IPS-NIHi11 (cell line): ENCODE measurements at regions not wholly inside any gene's neighbourhood (a gene's known extent, or its start where the extent isn't known, plus 50 kb on each side); places are given as distances from the start of the nearest gene placed in this dataset.
A peak's percentile ranks its signal among the peaks of the same experiment; 100 is the strongest.

Source experiments
- DNase-seq: peaks from one replicate; pipeline ENCODE4 v3.0.0; 2012; ENCODE audit warnings: mixed read lengths, low spot score

DNA sequence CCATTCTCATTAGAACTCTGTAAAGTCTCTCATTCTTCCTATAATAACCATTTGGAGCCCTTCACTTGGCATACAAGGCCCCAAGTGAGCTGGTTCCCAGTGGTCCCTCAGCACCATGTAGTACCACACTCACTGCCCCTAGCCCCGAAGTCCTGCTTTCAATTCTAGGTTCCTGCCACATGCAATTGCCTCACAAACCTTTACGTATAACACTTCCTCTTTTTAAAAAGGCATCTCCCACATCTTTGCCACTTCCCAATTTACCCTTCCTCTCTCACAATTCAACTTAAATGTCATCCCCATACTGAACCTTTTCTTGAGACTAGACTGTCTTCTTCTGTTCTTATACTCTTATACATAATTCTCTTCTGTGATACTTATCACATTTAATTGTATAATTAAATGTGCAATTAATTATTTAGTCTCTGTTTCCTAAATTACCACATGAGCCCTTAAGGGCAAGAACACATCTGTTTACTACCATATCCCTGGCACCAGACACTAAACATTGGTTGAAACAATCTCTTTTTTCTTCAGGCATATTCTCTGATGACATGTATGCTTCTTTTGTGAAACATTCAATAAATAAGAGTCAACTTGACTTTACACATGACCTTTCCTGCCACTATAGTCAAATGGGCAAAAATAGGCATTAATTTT is 304.0 kb downstream of the SPRY2 start:
- no peak for DNase-seq

GRCh38 chr13:80035096-80035495 is 305.8 kb downstream of the SPRY2 start:
- no peak for DNase-seq

GRCh38 chr13:80033951-80034350 is 307.0 kb downstream of the SPRY2 start:
- DNase-seq, result no peak

GRCh38 chr13:80033286-80033685 is 307.6 kb downstream of the SPRY2 start:
- DNase-seq, result no peak

- peak; percentile 17 for DNase-seq
Observed at GRCh38 chr13:80030491-80030890, 310.4 kb downstream of the SPRY2 start.

- no peak for DNase-seq
Observed at GRCh38 chr13:80029170-80029569, 311.8 kb downstream of the SPRY2 start.

GRCh38 chr13:80022146-80022545 is 318.8 kb downstream of the SPRY2 start:
- no peak for DNase-seq

DNA sequence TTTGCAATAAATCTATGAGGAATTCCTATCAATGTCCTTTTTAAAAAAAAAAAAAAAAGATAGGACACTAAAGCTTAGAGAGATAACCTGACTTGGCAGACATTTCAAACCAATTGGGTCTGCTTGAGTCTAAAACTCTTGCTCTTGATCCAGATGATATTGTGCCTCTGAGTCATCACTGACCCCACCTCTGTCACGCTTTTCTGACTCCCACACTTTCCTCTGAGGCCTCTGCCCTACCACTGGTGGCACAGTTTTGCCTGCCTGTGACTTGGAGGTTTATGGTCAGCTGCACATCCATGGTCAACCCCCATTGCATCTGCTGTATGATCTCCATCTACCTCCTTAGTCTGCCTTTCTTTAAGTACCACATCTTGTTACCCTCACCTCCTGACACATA is 328.7 kb downstream of the SPRY2 start:
- DNase-seq, result no peak

GRCh38 chr13:80011448-80012212 is 329.3 kb downstream of the SPRY2 start:
- DNase-seq, result peak; percentile 17

DNA sequence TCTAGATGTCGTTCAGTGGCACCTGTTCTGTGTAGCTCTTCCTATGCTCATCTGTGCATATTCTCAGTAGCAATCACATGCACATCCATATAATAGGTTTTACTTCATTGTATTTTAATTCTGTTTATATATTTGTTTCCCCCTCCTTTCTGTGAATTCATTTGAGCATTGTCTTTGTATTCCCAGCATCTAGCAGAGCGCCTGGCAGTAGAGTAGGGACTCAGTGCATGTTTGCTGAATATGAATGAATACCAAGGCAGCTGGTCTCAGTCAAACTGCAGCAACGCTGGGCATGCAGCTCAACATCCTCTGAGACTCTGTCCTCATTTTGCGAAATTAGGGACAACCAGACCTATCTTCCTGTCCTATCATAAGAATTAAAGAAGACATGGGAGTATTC is 330.1 kb downstream of the SPRY2 start:
- no peak for DNase-seq

DNA sequence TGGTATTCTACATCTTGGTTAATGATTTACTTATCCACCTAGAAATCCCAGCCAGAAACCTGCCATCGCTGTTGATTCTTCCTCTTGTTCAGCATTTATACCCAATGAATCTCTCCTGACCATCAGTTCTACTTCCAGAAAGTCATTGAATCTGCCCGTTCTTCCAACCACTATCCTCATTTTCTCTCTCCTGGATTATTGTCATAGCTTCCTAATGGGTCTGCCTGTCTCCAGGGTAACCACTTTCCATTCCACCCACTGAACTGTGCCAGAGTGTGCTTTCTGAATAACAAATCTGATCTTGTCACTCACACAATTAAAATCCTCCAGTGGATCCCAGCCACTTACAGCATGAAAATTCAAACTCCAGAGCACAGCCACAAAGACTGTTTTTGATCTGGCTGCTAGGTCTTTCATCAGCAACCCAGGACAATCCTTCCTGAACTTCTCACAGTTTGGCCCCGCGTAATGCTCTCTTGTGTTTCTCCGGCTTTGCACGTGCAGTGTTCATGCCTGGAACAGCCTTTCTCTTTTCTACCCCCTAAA is 330.6 kb downstream of the SPRY2 start:
- no peak for DNase-seq

DNA sequence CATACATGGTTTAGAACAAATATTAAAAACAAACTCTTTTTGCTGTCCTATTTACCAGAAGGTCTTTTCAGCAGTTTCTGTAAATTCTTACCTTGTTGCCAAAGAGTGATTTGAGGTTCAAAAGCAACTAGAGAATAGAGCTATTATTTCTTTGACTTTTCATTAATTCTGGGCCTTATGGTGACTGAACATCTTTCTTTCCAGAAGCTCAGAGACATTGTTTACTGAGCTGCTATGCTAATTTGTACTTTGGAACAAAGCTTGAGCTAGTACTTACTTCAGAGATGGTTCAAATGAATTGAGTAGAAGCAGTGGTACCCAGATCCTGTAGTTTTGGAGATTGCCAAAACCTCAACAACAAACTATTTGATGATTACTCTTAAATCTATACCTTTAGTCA is 331.2 kb downstream of the SPRY2 start:
- DNase-seq, result no peak

- no peak for DNase-seq
Observed at GRCh38 chr13:80006940-80007339, 334.0 kb downstream of the SPRY2 start.

GRCh38 chr13:80001510-80001842 is 339.4 kb downstream of the SPRY2 start:
- no peak for DNase-seq

GRCh38 chr13:80000684-80001509 is 340.0 kb downstream of the SPRY2 start:
- DNase-seq, result no peak

DNA sequence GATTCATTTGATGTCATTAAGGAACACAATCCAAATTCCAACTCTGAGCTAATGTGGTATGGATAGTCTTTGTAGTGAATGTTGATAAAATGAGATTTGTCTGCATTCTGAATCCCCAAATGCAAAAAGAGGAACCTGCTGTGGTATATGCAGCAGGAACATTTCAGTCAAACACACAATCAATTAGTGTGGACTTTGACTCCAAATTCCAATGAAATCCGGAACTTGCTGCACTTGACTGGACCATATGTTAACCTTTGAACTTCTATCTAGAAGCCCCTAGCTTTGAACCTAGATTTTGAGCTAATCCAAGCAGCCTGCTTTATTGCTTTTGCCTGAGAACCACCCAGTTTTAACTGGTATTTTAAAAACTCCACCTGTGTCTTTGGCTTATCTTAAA is 341.3 kb downstream of the SPRY2 start:
- DNase-seq, result no peak

- DNase-seq, result no peak
Observed at GRCh38 chr13:79998381-79998880, 342.5 kb downstream of the SPRY2 start.

- DNase-seq, result no peak
Observed at GRCh38 chr13:79997244-79997643, 343.7 kb downstream of the SPRY2 start.

DNA sequence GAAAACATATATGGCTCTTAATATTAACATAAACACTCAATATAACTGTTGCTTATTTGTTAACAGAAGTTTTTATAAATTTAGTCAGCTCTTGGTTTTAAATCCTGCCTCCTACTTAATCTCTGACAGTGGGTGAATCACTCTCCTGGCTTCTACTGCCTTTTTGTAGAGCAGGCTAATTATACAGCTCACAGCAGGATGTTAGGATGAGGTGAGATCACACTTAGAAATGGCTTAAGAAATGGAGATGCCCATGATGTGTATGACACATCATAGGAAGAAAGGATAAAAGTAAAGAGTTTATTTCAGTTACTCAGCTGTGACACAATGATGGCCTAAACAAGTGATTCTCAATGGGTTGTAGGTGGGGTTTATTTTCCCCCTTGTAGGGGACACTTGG is 345.6 kb downstream of the SPRY2 start:
- DNase-seq, result no peak

GRCh38 chr13:79992111-79992510 is 348.8 kb downstream of the SPRY2 start:
- DNase-seq, result no peak

GRCh38 chr13:79990048-79990447 is 350.9 kb downstream of the SPRY2 start:
- no peak for DNase-seq

GRCh38 chr13:79989217-79989661 is 351.7 kb downstream of the SPRY2 start:
- no peak for DNase-seq
